ENCODE measurements at regions not wholly inside any gene's neighbourhood (a gene's known extent, or its start where the extent isn't known, plus 50 kb on each side); places are given as distances from the start of the nearest gene placed in this dataset.

- WGBS: 83% methylated on average over 11 of the region's 11 CpGs
Observed at GRCh38 chr10:128472196-128472595, 346.0 kb upstream of the MKI67 start.

GRCh38 chr10:128473396-128473795 is 347.2 kb upstream of the MKI67 start:
- Histone ChIP-seq H3K36me3 (ENCODE audit: insufficient read depth) (no peaks in the 10 kb centered on the region), H3K4me3 (ENCODE audit: low read depth, low read length) (no peak overlapping the region), H3K27ac (ENCODE audit: low read depth) (no peak overlapping the region), H3K4me1 (ENCODE audit: insufficient read depth) (no peaks in the 10 kb centered on the region)
- no peak for DNase-seq (ENCODE audit: extremely low spot score)
- 86% methylated on average over 11 of the region's 11 CpGs for WGBS

More at GRCh38 chr10:128472196-128472595, 346.0 kb upstream of the MKI67 start:
- DNase-seq (ENCODE audit: extremely low spot score): no peak
- Histone ChIP-seq H3K36me3 (ENCODE audit: insufficient read depth) (no peaks in the 10 kb centered on the region), H3K27ac (ENCODE audit: low read depth) (no peak overlapping the region), H3K4me3 (ENCODE audit: low read depth, low read length) (no peak overlapping the region), H3K4me1 (ENCODE audit: insufficient read depth) (no peaks in the 10 kb centered on the region)

GRCh38 chr10:128473911-128474310 is 347.7 kb upstream of the MKI67 start:
- DNase-seq (ENCODE audit: extremely low spot score): no peak
- WGBS: 81% methylated on average over 8 of the region's 8 CpGs
- H3K4me3 ChIP-seq (ENCODE audit: low read depth, low read length): no peak overlapping the region
- H3K27ac ChIP-seq (ENCODE audit: low read depth): no peak overlapping the region
- H3K4me1 ChIP-seq (ENCODE audit: insufficient read depth): no peaks in the 10 kb centered on the region
- no peaks in the 10 kb centered on the region for H3K36me3 ChIP-seq (ENCODE audit: insufficient read depth)

GRCh38 chr10:128474571-128474970 is 348.3 kb upstream of the MKI67 start:
- WGBS: 73% methylated on average over 6 of the region's 6 CpGs
- no peaks in the 10 kb centered on the region for H3K4me1 ChIP-seq (ENCODE audit: insufficient read depth)
- H3K27ac ChIP-seq (ENCODE audit: low read depth): no peak overlapping the region
- no peak overlapping the region for H3K4me3 ChIP-seq (ENCODE audit: low read depth, low read length)
- no peaks in the 10 kb centered on the region for H3K36me3 ChIP-seq (ENCODE audit: insufficient read depth)
- DNase-seq (ENCODE audit: extremely low spot score): no peak

GRCh38 chr10:128475686-128476367 is 349.6 kb upstream of the MKI67 start:
- Histone ChIP-seq H3K4me1 (ENCODE audit: insufficient read depth) (no peaks in the 10 kb centered on the region), H3K27ac (ENCODE audit: low read depth) (no peak overlapping the region), H3K36me3 (ENCODE audit: insufficient read depth) (no peaks in the 10 kb centered on the region), H3K4me3 (ENCODE audit: low read depth, low read length) (no peak overlapping the region)
- WGBS: 60% methylated on average over 24 of the region's 24 CpGs
- DNase-seq (ENCODE audit: extremely low spot score): no peak

GRCh38 chr10:128476368-128476725 is 350.1 kb upstream of the MKI67 start:
- no peak overlapping the region for H3K4me3 ChIP-seq (ENCODE audit: low read depth, low read length)
- no peak overlapping the region for H3K27ac ChIP-seq (ENCODE audit: low read depth)
- WGBS: 45% methylated on average over 7 of the region's 7 CpGs
- no peaks in the 10 kb centered on the region for H3K36me3 ChIP-seq (ENCODE audit: insufficient read depth)
- DNase-seq (ENCODE audit: extremely low spot score): no peak
- no peaks in the 10 kb centered on the region for H3K4me1 ChIP-seq (ENCODE audit: insufficient read depth)

GRCh38 chr10:128476845-128477244 is 350.6 kb upstream of the MKI67 start:
- Histone ChIP-seq H3K36me3 (ENCODE audit: insufficient read depth) (no peaks in the 10 kb centered on the region), H3K4me3 (ENCODE audit: low read depth, low read length) (no peak overlapping the region), H3K27ac (ENCODE audit: low read depth) (no peak overlapping the region), H3K4me1 (ENCODE audit: insufficient read depth) (no peaks in the 10 kb centered on the region)
- DNase-seq (ENCODE audit: extremely low spot score): no peak
- 62% methylated on average over 4 of the region's 4 CpGs for WGBS

- Histone ChIP-seq H3K27ac (ENCODE audit: low read depth) (no peak overlapping the region), H3K4me1 (ENCODE audit: insufficient read depth) (no peaks in the 10 kb centered on the region), H3K4me3 (ENCODE audit: low read depth, low read length) (no peak overlapping the region), H3K36me3 (ENCODE audit: insufficient read depth) (no peaks in the 10 kb centered on the region)
- DNase-seq (ENCODE audit: extremely low spot score): no peak
- WGBS: 43% methylated on average over 9 of the region's 9 CpGs
Observed at GRCh38 chr10:128480601-128481000, 354.4 kb upstream of the MKI67 start.

GRCh38 chr10:128481152-128481840 is 355.1 kb upstream of the MKI67 start:
- DNase-seq (ENCODE audit: extremely low spot score): no peak
- no peak overlapping the region for H3K4me3 ChIP-seq (ENCODE audit: low read depth, low read length)
- 45% methylated on average over 21 of the region's 21 CpGs for WGBS
- H3K36me3 ChIP-seq (ENCODE audit: insufficient read depth): no peaks in the 10 kb centered on the region
- H3K27ac ChIP-seq (ENCODE audit: low read depth): no peak overlapping the region
- no peaks in the 10 kb centered on the region for H3K4me1 ChIP-seq (ENCODE audit: insufficient read depth)

GRCh38 chr10:128482052-128482451 is 355.8 kb upstream of the MKI67 start:
- no peaks in the 10 kb centered on the region for H3K36me3 ChIP-seq (ENCODE audit: insufficient read depth)
- H3K4me1 ChIP-seq (ENCODE audit: insufficient read depth): no peaks in the 10 kb centered on the region
- DNase-seq (ENCODE audit: extremely low spot score): no peak
- no peak overlapping the region for H3K4me3 ChIP-seq (ENCODE audit: low read depth, low read length)
- no peak overlapping the region for H3K27ac ChIP-seq (ENCODE audit: low read depth)
- 80% methylated on average over 7 of the region's 7 CpGs for WGBS

- Histone ChIP-seq H3K27ac (ENCODE audit: low read depth) (no peak overlapping the region), H3K4me3 (ENCODE audit: low read depth, low read length) (no peak overlapping the region), H3K4me1 (ENCODE audit: insufficient read depth) (no peaks in the 10 kb centered on the region), H3K36me3 (ENCODE audit: insufficient read depth) (no peaks in the 10 kb centered on the region)
- WGBS: 86% methylated on average over 16 of the region's 16 CpGs
- DNase-seq (ENCODE audit: extremely low spot score): no peak
Observed at GRCh38 chr10:128483216-128483615, 357.0 kb upstream of the MKI67 start.

GRCh38 chr10:128484041-128484440 is 357.8 kb upstream of the MKI67 start:
- DNase-seq (ENCODE audit: extremely low spot score): no peak
- 95% methylated on average over 5 of the region's 5 CpGs for WGBS
- H3K27ac ChIP-seq (ENCODE audit: low read depth): no peak overlapping the region
- H3K4me3 ChIP-seq (ENCODE audit: low read depth, low read length): no peak overlapping the region
- no peaks in the 10 kb centered on the region for H3K36me3 ChIP-seq (ENCODE audit: insufficient read depth)
- H3K4me1 ChIP-seq (ENCODE audit: insufficient read depth): no peaks in the 10 kb centered on the region

- Histone ChIP-seq H3K36me3 (ENCODE audit: insufficient read depth) (no peaks in the 10 kb centered on the region), H3K4me3 (ENCODE audit: low read depth, low read length) (no peak overlapping the region), H3K4me1 (ENCODE audit: insufficient read depth) (no peaks in the 10 kb centered on the region), H3K27ac (ENCODE audit: low read depth) (no peak overlapping the region)
- WGBS: 72% methylated on average over 7 of the region's 7 CpGs
- no peak for DNase-seq (ENCODE audit: extremely low spot score)
Observed at GRCh38 chr10:128485701-128486235, 359.5 kb upstream of the MKI67 start.

GRCh38 chr10:128487517-128487916 is 361.3 kb upstream of the MKI67 start:
- no peak for DNase-seq (ENCODE audit: extremely low spot score)
- Histone ChIP-seq H3K36me3 (ENCODE audit: insufficient read depth) (no peaks in the 10 kb centered on the region), H3K27ac (ENCODE audit: low read depth) (no peak overlapping the region), H3K4me3 (ENCODE audit: low read depth, low read length) (no peak overlapping the region), H3K4me1 (ENCODE audit: insufficient read depth) (no peaks in the 10 kb centered on the region)
- 94% methylated on average over 16 of the region's 16 CpGs for WGBS
